Activated CD8-positive, alpha-beta memory T cell treated with anti-CD3 and anti-CD28 coated beads for 36 hours (primary cell): ENCODE measurements at regions not wholly inside any gene's neighbourhood (a gene's known extent, or its start where the extent isn't known, plus 50 kb on each side); places are given as distances from the start of the nearest gene placed in this dataset.

ENCODE experiments used
- CTCF ChIA-PET: fragments of 350-600 bp; sonication (Branson Sonifier 250); formaldehyde crosslinking; loops from one replicate; lab custom pipeline; 2021; ENCODE audit warnings: antibody characterized with exemption; lab: Charles Lee
- POLR2A ChIA-PET: fragments of 350-600 bp; sonication (Branson Sonifier 250); formaldehyde crosslinking; loops from one replicate; lab custom pipeline; 2021; ENCODE audit warnings: antibody characterized with exemption; lab: Charles Lee

DNA sequence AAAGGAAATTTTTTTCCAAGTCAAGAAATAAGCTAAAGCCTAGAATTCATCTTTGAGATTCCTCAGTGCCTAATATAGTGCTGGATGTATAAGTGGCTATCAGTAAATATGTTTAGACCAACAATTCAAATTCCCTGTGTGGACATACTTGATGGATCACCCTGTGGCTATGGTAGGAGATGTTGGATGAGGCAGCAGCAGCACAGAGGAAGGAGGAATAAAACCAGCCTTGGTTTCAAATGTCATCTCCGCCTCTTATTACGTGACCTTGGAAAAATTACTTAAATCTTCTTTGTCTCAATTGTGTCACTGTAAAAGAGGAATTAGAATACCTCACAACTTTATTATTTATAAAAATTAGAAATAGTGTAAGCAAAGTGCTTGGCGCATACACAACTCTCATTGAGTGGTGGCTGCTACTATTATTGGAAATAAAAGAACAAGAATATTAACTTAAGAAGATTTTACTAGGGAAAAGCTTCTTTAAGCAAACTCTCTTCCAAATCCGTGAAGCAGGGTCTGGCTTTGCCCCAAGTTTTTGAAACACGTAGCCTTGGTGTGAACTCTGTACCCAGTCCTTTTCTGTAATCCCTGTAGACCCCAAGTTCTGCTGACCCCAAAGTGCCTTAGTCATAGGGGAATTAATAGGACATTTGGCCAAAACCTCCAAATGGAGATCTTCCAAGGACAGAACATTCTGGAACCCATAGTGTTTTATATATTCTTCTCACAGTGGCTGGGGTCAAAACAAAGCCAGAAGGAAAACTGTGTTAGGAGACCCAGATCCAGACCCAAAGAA, 283.8 kb downstream of the PTEN start:
- CTCF ChIA-PET = no interaction called here
- POLR2A ChIA-PET = no interaction called here

DNA sequence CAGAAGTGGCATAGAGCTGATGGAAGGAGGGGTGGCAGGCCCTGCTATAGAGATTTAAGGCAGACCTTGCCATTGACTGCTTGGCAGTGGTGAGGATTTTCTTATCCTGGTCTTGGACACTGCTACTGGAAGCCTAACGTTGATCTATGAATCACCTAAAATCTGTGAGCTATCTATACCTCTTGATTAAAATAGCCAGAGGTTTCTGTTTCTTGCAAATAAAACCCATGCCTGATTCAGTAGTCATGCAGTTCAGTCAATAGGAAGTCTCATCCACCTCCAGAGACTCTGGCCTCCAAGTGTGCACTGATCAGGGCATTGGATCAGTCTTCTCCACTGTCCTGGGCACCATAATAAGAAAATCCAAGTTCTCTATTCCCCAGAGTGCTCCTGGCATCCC, 286.5 kb downstream of the PTEN start:
- ChIA-PET POLR2A (no interaction called here), CTCF (no interaction called here)

DNA sequence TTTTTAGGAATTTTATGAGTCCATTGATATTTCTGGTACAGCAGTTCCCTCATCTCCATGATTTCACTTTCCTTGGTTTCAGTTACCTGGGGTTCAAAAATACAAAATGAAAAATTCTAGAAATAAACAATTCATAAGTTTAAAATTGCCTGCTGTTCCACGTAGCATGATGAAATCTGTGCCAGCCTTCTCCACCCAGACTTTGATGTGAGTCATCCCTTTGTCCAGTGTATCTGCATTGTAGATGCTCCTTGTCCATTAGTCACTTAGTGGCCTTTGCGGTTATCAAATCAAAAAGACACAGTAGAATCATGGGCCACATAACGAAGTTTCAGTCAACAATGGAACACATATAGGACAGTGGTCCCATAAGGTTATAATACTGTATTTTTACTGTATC, 286.9 kb downstream of the PTEN start:
- POLR2A ChIA-PET = no interaction called here
- CTCF ChIA-PET = interaction anchor here (0.5 kb wide), 1 partner anchor 19 kb away, joined by 3 read pairs; no protein-coding TSS in a partner anchor

DNA sequence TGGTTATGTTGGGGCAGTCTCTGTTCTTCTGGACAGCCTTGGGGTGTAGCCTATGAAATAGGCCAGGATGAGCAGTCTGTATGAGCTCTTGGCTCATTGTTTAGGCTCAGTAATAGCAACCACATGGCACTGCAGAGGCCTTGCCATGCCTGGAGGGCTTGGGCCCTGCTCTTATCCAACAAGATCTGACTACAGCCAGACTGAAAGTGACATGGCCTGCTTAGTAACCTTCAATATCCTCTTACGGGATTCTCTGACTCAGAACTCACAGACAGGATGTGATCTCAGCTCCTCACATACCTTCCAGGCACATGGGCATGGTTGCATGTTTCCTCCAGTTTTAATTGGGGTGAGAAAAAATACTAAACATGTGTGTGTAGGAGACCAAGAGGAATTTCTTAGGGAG, 289.3 kb downstream of the PTEN start:
- POLR2A ChIA-PET = interaction anchor here (0.9 to 1.6 kb wide), 2 partner anchors 61 to 119 kb away, joined by 3 read pairs; no protein-coding TSS in a partner anchor
- CTCF ChIA-PET = interaction anchor here (1.4 kb wide), 1 partner anchor 61 kb away, joined by 3 read pairs; no protein-coding TSS in a partner anchor

DNA sequence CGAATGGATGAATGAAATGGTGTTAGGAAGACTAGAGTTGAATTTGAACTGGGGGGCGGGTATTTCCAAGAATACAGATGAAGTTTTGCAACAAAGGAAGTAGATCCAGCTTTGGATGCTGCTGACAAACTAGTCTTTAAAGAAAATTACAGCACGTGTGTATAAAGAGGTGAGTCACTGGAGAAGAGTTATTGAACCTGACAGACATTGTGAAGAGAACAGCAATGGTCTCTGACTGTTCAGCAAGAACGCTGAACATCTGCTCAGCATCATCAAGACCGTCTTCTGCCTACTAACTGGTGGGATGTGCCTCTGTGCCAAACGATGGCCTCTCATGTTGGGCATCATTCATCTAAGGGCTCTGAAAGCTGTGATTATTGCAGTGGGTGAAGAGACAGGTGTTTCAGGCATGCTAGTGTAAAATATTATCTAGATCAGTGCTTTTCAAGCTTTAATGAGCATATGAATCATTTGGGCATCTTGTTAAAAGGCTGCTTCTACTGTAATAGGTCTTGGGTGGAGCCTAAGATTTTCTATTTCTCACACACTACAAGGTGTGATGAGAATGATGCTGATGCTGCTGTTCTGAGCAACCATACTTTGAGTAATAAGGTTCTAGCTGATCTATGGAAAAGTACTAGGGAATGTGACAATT, 291.3 kb downstream of the PTEN start:
- ChIA-PET POLR2A (no interaction called here), CTCF (interaction anchor here (0.6 kb wide), 1 partner anchor 479 kb away, joined by 4 read pairs; no protein-coding TSS in a partner anchor)

DNA sequence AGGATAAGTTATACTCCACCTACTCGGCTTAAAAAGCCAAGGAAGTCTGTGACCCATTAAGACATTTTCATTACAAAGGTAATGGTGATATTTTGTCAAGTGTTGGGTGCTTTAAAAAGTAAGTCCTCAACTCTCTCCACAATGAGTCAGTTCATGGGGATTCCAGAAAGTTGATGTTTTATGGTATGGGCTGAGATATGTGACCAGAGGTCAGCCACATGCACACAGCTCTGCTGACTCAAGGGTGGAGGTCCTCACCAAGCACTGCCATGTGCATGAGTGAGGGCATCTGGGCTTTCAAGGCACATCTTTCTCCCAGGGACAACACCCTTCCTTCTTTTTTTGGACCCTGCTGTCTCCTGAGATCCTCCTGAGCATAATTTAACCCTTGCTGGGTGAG, 292.9 kb downstream of the PTEN start:
- CTCF ChIA-PET = no interaction called here
- POLR2A ChIA-PET = no interaction called here

DNA sequence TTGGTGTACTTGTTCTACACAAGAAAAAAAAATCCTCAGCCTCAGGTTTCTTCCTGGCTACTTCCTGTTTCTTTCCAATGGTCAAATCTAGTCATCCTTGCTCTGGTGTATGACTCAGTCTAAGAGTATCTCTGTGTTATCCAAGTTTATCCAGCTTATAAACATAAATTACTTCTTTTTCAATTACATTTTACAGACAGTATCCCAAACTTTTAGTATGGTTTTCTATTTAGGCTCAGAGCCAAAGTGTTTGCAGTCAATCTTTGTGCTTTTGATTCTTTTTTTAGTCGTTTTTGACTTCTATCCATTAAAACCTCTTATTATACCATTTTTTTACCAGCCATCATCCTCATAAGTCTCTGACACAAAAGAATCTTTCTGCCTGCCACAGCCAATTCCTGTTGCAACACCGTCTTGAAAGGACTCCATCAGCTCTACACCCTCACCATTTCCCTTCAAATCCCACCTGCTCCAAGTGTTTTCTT, 294.6 kb downstream of the PTEN start:
- ChIA-PET POLR2A (no interaction called here), CTCF (no interaction called here)

DNA sequence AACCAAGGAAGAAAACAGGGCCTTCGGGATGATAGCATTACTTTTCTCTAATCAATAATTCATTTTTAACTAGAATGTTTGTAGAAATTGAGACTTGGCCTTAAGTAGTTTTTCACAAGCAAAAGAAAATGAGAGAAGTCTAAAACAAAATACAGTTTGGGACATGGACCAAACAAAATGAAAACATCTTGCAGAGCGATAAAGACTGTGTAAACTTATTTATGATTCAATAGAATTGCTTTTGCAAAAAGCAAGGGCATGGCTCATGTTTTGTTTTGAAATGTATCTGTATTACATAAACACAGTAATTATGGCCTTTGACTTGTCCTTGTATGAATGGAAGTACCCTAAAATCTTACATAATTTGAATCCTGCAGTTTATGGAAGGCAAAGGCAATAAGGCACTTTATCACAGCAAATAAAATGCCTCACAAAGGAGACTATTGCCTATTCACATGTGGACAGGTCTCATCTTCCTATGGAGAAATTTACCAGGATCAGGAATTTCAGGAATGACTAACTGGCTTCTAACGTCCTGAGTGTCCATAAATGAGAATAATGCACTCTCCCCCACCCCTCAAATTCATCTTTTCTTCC, 295.2 kb downstream of the PTEN start:
- POLR2A ChIA-PET = no interaction called here
- CTCF ChIA-PET = no interaction called here

DNA sequence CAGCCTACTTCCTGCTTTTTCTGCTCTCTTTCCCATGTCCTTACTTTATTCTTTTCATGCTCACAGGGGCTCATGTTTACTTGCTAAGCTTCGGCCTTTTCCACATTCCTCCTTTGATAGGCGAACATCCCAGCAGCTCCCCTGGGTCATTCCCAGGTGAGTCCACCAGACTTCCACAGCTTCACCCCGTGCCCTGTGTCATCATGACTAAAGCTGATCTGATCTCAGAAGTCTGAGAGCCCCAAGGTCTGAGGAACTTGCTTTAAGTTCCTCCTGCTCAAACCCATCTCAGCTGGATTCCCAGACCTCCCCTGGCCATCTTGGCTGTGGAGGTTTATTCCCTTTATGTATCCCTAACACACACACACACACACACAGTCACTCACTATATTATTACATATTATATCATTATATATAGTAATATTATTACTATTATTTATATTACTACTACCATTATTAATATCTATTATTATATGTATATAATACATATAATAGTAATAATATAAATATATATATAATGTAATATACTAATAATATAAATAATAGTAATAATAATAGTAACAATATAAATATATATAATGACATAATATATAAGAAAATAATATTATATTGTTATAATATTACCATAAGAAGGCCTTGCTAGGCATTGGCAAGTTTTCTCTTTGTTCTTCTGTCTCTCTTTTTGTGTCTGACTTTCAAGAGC, 295.9 kb downstream of the PTEN start:
- ChIA-PET POLR2A (no interaction called here), CTCF (no interaction called here)

DNA sequence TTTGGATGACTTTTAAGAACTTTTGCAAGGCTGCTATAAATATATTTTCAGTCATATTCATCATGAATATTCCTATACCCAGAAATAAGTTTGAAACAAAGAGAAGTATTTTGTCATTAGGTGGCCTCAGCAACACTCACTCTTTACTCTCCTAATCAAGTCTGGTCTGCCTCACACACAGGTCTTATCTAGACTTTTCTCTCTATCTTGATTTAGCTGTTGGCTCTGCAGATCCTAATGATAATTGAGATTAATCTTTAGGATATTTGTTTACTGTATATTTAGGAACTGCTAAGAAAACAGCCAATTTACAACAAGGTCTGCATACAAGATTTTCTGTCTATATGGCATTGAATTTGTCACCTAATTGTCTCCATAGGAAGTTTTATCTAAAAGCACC, 297.6 kb downstream of the PTEN start:
- ChIA-PET CTCF (no interaction called here), POLR2A (no interaction called here)

DNA sequence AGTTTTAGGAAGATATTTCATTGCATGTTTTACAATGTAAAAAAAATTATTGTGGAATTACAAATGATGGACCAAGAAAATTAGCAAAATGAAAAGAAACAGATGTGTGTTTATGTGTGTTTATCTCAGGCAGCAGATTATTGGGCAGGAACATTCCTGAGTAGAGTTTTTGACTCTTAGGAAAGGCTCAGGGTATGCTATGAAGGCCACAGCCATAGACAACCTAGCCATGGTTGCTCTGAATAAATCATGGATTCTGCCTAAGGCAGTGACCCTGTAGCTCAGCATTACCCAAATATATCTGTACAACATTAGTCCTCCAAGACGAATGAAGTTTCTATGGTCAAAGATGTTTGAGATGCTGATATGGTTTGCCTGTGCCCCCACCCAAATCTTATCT, 298.3 kb downstream of the PTEN start:
- CTCF ChIA-PET = no interaction called here
- POLR2A ChIA-PET = no interaction called here

DNA sequence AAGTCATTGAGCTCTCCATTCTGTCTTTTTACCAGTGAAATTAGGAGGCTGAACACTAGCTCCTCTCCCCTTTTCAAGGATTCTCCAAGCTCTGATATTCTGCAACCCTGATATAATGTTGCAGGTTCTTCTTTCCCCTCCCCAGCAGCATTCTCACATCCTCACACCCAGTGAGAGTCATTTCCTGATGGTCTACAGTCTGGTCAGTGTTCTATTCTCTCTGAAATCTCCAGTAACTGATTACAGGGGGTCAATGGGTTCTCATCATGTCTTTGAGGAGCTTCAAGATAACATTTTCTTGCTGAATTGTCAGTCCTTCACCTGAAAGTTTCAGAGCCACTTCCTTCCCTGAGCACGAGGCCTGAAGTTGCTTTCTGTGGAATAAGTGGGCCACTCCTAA, 299.4 kb downstream of the PTEN start:
- CTCF ChIA-PET = no interaction called here
- POLR2A ChIA-PET = no interaction called here

DNA sequence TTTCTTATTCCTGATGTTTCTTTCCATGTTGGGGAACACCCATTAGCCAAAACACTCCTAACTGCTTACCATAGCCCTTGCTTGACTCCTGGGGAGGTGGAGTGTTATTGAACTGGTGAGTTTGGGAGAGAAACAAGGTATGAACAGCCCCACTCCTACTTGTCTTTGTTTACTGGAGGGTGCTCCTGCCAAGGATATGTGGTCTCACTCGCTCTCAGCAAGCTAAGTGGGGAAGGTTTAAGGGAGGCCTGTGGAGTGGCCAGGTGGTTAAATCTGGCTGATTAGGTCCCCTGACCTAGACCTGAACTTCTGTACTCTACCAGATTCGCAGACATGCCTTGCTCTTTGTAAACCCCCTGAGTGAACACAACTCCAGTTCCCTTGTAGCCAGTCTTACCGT, 300.1 kb downstream of the PTEN start:
- CTCF ChIA-PET = no interaction called here
- POLR2A ChIA-PET = no interaction called here

DNA sequence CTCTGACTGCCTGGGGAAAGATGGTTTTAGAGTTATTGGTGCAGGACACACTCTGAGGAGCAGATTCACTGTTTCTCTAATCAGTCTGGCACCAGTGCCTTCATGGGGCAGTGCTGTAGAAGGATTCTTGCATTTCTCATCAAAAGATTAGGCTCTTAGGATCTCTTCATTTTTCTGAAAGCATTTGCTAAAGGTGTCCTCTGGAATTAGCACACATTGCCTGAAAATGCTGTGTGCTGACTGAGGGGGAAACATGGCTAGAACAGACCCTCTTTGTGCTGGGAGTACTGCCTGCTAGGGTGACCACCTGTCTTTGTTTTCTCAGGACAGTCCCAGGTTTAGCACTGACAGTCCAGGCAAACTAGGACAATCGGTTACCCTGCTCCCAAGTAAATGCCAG, 301.0 kb downstream of the PTEN start:
- ChIA-PET POLR2A (no interaction called here), CTCF (no interaction called here)

DNA sequence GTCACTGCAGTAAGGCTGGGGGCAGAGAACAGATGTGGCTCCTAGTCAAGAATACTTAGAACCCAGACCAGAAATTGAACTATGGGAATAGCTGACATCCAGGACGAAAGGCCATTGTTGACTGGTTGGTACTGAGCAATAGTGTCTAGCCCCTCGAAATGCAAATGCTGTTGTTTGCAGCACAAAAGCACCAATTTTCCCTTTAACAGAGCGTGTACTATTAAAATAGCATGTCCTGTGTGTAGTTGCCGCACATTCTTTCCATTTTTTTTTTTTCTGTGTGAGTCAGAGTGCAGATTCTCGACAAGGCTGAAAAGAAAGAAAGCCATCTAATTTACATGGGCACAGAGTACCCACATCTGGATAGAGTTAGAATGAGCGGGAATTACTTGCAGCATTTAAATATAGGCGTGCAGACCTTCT, 302.4 kb downstream of the PTEN start:
- CTCF ChIA-PET = no interaction called here
- POLR2A ChIA-PET = no interaction called here

DNA sequence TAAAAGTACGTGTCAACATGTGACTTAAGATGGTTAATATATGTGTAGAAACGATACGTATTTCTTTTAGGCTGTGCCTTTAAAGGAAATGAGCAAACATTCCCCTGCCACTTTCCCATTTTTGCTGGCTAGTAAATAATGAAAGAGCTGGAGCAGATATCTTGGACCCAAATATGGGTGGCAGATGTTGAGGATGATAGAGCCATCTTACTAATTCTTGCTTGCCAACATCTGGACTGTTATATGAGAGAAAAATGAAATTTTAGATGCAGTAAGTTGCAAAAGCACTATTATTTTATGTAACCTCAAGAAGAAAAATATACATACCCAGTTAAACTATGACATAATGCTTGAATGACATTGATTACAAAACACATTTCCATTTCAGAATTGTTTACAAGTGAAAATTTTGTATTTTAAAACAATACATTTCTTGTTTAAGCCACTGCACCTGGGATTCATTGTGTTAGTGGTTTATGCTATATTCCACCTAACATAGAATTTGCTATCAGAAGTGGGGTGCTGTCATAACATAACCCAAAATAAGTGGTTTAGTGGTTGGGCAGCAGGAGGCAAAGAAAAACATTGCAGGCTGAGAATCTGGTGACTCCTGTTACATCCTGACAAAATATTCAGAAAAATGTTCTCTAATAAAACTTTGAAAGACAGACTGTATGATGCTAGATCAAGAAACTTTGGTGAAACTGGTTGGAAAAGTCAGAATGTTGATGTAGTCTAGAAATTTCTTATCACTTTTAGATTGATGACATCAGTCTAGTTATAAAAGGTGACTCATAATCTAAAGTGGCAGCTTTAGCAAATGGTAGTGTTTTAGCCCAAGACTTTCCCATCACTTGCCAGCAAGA, 305.0 kb downstream of the PTEN start:
- ChIA-PET CTCF (interaction anchor here (0.7 kb wide), 1 partner anchor 18 kb away, joined by 3 read pairs; no protein-coding TSS in a partner anchor), POLR2A (no interaction called here)

DNA sequence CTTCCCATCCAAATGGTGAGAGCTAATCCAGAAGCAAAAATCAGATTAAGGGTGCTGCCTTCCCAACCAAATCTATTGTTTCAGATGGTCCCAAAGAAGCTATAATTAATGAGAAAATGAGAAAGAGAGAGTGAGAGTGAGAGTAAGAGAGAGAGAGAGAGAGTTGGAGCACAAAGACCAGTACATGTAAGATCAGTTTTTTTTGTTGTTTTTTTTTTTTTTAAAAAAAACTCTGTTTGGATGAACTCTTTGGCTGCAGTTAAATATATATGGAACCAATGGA, 305.6 kb downstream of the PTEN start:
- ChIA-PET POLR2A (no interaction called here), CTCF (interaction anchor here (0.7 kb wide), 1 partner anchor 18 kb away, joined by 3 read pairs; no protein-coding TSS in a partner anchor)

DNA sequence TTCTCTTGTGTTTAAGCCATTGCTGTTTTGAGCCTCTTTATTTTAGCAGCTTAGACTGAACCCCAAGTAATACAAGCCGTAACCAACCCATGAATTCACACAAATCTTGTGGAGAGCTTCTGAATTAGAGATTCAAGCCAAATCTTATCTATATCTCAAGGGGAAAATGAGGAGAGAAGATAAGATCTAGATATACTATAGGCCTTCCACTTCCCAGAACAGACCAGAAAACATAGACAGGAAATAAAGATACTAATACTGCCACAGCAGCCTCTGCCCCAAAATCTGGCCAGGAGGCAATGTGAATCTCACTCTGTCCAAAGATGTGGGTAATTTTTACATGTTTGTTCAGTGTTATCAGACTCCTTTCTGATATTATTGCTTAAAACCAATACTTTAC, 307.2 kb downstream of the PTEN start:
- ChIA-PET CTCF (no interaction called here), POLR2A (no interaction called here)

DNA sequence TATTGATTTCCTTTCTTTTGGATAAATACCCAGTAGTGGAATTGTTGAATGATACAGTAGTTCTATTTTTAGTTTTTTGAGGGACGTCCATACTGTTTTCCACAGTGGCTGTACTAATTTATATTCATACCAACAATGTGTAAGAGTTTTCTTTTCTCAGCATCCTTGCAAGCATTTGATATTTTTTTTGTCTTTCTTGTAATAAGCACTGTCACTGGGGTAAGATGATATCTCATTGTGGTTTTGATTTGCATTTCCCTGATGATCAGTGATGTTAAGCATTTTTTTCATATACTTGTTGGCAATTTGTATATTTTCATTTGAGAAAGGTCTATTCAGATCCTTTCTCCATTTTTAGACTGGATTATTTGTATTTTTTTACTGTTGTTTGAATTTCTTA, 308.7 kb downstream of the PTEN start:
- ChIA-PET CTCF (no interaction called here), POLR2A (no interaction called here)
